Ovary (tissue), 7 donors: ENCODE measurements at regions not wholly inside any gene's neighbourhood (a gene's known extent, or its start where the extent isn't known, plus 50 kb on each side); places are given as distances from the start of the nearest gene placed in this dataset.
A peak's percentile ranks its signal among the peaks of the same experiment; 100 is the strongest.
"Not testable (repeated sequence)": the region's sequence is repeated elsewhere in the genome, so short reads cannot be mapped to it uniquely, and the experiment has no call there.

ENCODE experiments used
- DNase-seq, 5 donors: peaks; one replicate each; pipeline ENCODE4 v3.0.0-alpha.2; 2019 to 2020
- H3K27ac ChIP-seq, 2 donors: fragments of 200-600 bp; one replicate each; pipeline versions ENCODE4 v1.5.1 to v1.8.0; 2019 to 2022
- H3K27me3 ChIP-seq: fragments of 200-600 bp; one replicate; pipeline ENCODE4 v1.8.0; 2022
- H3K36me3 ChIP-seq: fragments of 200-600 bp; sonication (generic); one replicate; pipeline ENCODE4 v1.5.1; 2019
- H3K4me1 ChIP-seq: one replicate; pipeline ENCODE4 v1.8.1; 2013; ENCODE audit warnings: mild to moderate bottlenecking, moderate library complexity; ENCODE audit not compliant: insufficient read depth
- H3K4me3 ChIP-seq: fragments of 200-600 bp; sonication (generic); one replicate; pipeline ENCODE4 v1.5.1; 2017
- H3K9me3 ChIP-seq, 2 donors: fragments of 200-600 bp in 1 of 2; sonication (generic) in 1 of 2; one replicate each; pipeline versions ENCODE4 v1.5.1 to v1.8.1; 2013 to 2019; ENCODE audit warnings: mild to moderate bottlenecking in 1 of 2, moderate library complexity in 1 of 2
- EP300 ChIP-seq: sonication (generic); formaldehyde crosslinking; IDR thresholded peaks from one replicate; pipeline ENCODE4 v1.6.1; 2017; ENCODE audit warnings: antibody characterized with exemption
- POLR2A ChIP-seq: fragments of 450-650 bp; IDR thresholded peaks from one replicate; pipeline ENCODE4 v1.6.1; 2017; ENCODE audit warnings: antibody characterized with exemption, mild to moderate bottlenecking, moderate library complexity
- WGBS, 3 donors: extraction: QIAGEN DNeasy Blood & Tissue Kit in 1 of 3; methylation state at CpG; one replicate each; pipeline versions ENCODE4 v1.1.5 to v1.1.7; 2013 to 2017; 5-methylcytosine and 5-hydroxymethylcytosine counted together
- intact Hi-C, 4 donors: fragments of 100-400 bp; cut with DNase I; formaldehyde crosslinking; loops; one replicate each; pipeline versions ENCODE4 v1.11.0 to v1.15.1; 2022 to 2023
- TF ChIP-seq, protein P1 (sequence below), 3 donors: fragments of 450-650 bp in 2 of 3; fragments of 200-600 bp in 1 of 3; IDR thresholded peaks; one replicate each; pipeline versions ENCODE4 v1.5.1 to v1.8.0; 2016 to 2022; ENCODE audit warnings: antibody characterized with exemption in 3 of 3, mild to moderate bottlenecking in 1 of 3
- donor health status: DM: no; HTN: no; CAD: no; lungs with moderate emphysema.
- donor health status: DM: no; HTN: no; CAD: no.
- donor health status: Bipolar disorder and iron deficiency.
- donor health status: DM: no; HTN: no; CAD: no.
- donor health status: DM: yes; HTN: yes; CAD: no.

DNA sequence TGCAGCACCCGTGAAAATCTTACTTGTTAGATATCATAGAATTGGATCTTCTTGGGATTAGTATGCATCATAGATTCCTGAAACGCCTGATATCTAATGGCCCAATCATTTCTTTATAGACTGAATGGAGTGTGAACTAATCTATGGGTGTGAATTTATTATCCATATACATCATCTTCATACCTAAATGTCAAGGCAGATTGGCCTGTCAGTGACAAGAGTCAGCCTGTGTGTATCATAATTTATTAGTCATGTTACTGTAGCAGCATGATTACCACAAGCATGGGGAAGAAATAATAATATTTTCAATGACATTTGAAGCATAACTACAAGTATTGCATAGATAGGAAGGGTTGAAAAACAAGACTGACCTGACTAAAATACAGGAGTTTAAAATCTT lies 235.8 kb downstream of the RAP2B start:
- intact Hi-C loops, result no loop called here
- WGBS, 3 donors, result 48 to 80% (median 63%) methylated on average over 2 of the region's 2 CpGs

DNA sequence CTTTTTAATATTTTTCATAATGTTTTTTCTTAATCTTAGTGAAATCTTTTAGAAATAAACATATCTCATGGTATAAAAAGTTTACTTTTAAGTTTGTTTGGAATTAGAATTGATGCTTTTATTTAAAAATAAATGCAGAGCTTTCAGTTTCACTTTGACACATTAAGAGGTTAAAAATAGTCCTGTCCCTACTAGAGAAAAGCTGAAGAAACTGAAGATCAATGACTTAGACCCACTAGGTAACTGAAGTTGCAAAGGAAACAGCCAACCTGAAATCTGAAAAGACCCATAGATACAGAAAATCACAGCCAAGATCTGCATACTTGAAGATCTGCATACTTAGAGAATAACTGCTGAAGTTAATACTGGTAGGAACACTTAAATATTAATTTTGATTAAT lies 237.6 kb downstream of the RAP2B start:
- TF ChIP-seq, protein P1, sequence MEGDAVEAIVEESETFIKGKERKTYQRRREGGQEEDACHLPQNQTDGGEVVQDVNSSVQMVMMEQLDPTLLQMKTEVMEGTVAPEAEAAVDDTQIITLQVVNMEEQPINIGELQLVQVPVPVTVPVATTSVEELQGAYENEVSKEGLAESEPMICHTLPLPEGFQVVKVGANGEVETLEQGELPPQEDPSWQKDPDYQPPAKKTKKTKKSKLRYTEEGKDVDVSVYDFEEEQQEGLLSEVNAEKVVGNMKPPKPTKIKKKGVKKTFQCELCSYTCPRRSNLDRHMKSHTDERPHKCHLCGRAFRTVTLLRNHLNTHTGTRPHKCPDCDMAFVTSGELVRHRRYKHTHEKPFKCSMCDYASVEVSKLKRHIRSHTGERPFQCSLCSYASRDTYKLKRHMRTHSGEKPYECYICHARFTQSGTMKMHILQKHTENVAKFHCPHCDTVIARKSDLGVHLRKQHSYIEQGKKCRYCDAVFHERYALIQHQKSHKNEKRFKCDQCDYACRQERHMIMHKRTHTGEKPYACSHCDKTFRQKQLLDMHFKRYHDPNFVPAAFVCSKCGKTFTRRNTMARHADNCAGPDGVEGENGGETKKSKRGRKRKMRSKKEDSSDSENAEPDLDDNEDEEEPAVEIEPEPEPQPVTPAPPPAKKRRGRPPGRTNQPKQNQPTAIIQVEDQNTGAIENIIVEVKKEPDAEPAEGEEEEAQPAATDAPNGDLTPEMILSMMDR (IDR thresholded peaks at IDR 0.05), result no peak
- TF ChIP-seq POLR2A (no peak), EP300 (no peak)
- Histone ChIP-seq H3K4me3 (no peak overlapping the region), H3K27me3 (no peaks in the 10 kb centered on the region), H3K9me3 (no peaks in the 10 kb centered on the region), H3K36me3 (no peaks in the 10 kb centered on the region), H3K27ac (no peak overlapping the region), H3K4me1 (no peaks in the 10 kb centered on the region)
- no peak for DNase-seq
- intact Hi-C loops, result no loop called here

More for the DNA sequence above, 235.8 kb downstream of the RAP2B start:
- no peak overlapping the region for H3K4me3 ChIP-seq
- H3K36me3 ChIP-seq, result no peaks in the 10 kb centered on the region
- TF ChIP-seq POLR2A (no peak), EP300 (no peak)
- TF ChIP-seq, protein P1 (IDR thresholded peaks at IDR 0.05), result no peak
- H3K4me1 ChIP-seq, result no peaks in the 10 kb centered on the region
- no peak for DNase-seq
- H3K27me3 ChIP-seq, result no peaks in the 10 kb centered on the region
- no peaks in the 10 kb centered on the region for H3K9me3 ChIP-seq
- no peak overlapping the region for H3K27ac ChIP-seq

DNA sequence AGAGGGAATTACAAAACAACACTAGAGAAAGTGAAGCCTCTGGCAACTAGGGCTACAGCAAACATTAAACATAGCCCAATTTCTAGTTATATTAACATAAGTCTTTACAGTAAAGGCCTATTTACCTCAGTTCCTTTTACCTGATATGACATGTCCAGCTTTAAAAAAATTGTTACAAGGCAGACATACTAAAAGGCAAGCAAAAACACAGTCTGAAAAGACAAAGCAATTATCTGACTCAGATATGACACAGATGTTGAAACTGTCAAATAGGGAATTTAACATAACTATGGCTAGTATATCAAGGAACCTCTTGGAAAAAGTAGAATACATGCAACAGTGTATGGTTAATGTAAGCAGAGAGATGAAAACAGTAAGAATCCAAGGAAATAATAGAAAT lies 238.6 kb downstream of the RAP2B start:
- Histone ChIP-seq H3K27me3 (no peaks in the 10 kb centered on the region), H3K9me3 (no peaks in the 10 kb centered on the region), H3K27ac (peak overlapping the region in 1 of 2 donors; percentile 3), H3K36me3 (no peaks in the 10 kb centered on the region), H3K4me3 (no peak overlapping the region), H3K4me1 (no peaks in the 10 kb centered on the region)
- intact Hi-C loops, result no loop called here
- no peak for TF ChIP-seq POLR2A
- no peak for DNase-seq

DNA sequence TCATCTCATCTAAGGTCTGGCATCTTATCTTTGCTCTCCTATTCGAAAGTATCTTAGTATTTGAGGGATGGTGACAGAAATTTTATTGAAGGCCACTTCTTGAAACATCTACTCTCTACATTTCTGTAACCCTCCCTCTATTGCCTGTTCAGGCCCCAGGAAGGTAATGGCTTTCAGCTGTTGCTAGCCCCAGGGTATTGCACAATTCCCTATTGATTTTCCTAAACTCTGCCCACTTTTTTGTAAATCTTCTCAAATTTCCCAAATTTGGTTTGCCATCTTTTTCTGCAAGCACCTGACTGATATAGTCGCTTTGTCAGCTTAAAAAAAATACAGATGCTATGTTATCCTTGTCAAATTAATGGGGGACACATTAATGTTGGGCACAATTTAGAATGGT lies 242.1 kb downstream of the RAP2B start:
- Histone ChIP-seq H3K9me3 (no peaks in the 10 kb centered on the region), H3K27me3 (no peaks in the 10 kb centered on the region), H3K36me3 (no peaks in the 10 kb centered on the region), H3K27ac (no peak overlapping the region), H3K4me1 (no peaks in the 10 kb centered on the region), H3K4me3 (no peak overlapping the region)
- TF ChIP-seq POLR2A, result no peak
- TF ChIP-seq, protein P1 (IDR thresholded peaks at IDR 0.05), result no peak
- no peak for TF ChIP-seq EP300
- intact Hi-C loops, result no loop called here
- DNase-seq, result no peak
- 47 to 87% (median 49%) methylated on average over 2 of the region's 2 CpGs for WGBS, 3 donors

DNA sequence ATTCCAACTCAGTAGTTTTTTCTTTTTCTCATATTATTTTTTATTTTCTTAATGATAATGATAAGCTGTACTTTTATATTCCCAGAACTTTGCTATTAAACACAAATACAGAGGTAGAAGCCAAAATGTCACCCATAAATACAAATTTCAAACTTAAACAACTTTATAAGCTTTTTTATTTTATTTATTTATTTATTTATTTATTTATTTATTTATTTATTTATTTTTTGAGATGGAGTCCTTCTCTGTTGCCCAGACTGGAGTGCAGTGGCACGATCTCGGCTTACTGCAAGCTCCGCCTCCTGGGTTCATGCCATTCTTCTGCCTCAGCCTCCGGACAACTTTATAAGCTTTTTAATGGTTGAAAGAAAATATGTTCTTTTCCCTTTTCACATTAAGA lies 243.3 kb downstream of the RAP2B start:
- H3K4me3 ChIP-seq, H3K27ac ChIP-seq, H3K27me3 ChIP-seq, H3K9me3 ChIP-seq, DNase-seq, intact Hi-C loops, H3K36me3 ChIP-seq, H3K4me1 ChIP-seq: not testable (repeated sequence)
- WGBS, 3 donors, result 58 to 75% (median 63%) methylated on average over 4 of the region's 4 CpGs

DNA sequence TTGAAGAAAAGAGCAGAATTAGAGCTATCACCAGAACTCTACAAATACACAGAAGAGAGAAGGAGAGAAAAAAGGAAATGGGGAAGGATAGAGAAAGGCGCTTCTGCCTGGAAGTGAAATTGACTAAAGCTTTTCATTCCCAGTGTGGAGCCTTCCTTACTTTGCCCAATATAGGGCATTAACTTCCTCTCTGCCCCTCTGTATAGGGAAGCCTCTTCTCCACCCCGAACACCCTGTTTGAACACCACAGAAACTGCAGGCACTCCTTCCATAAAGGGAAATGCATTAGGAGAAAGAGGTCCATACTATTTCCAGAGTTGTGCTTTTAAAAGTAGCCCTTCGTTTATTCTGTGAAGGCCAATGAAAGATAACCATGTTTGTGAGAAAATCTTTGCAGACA lies 248.5 kb downstream of the RAP2B start:
- Histone ChIP-seq H3K9me3 (no peaks in the 10 kb centered on the region), H3K36me3 (no peaks in the 10 kb centered on the region), H3K4me3 (no peak overlapping the region), H3K27ac (no peak overlapping the region), H3K4me1 (no peaks in the 10 kb centered on the region), H3K27me3 (no peaks in the 10 kb centered on the region)
- DNase-seq, result no peak
- intact Hi-C loops, result no loop called here
- 73 to 78% (median 76%) methylated on average over 3 of the region's 3 CpGs for WGBS, 3 donors
- TF ChIP-seq, protein P1 (IDR thresholded peaks at IDR 0.05), result no peak
- TF ChIP-seq POLR2A, result no peak
- TF ChIP-seq EP300, result no peak
